Mammary epithelial cell (primary cell): ENCODE measurements at regions not wholly inside any gene's neighbourhood (a gene's known extent, or its start where the extent isn't known, plus 50 kb on each side); places are given as distances from the start of the nearest gene placed in this dataset.

ENCODE experiments used
- CTCF ChIP-seq, 2 donors: IDR thresholded peaks in 1 of 2; conservative IDR thresholded peaks in 1 of 2; 2 replicates each; pipeline ENCODE4 v1.5.1; 2011 to 2012; ENCODE audit warnings: inconsistent platforms in 2 of 2, low read length in 2 of 2, mild to moderate bottlenecking in 2 of 2, control low read depth in 1 of 2, low read depth in 1 of 2; ENCODE audit not compliant: insufficient read depth in 1 of 2; ENCODE audit errors: extremely low read depth in 1 of 2
- EZH2 ChIP-seq: IDR thresholded peaks from 2 replicates; pipeline ENCODE4 v1.6.1; 2012; ENCODE audit warnings: low read length, inconsistent platforms, borderline replicate concordance

GRCh38 chr11:39294648-39295047 lies 2164.8 kb downstream of the LRRC4C start:
- TF ChIP-seq CTCF (conservative IDR thresholded peaks at IDR 0.05 in 1 of 2, IDR thresholded peaks at IDR 0.05 in 1 of 2; ENCODE audit: extremely low read depth in 1 of 2, insufficient read depth in 1 of 2, low read depth in 1 of 2, low read length in 2 of 2) (no peak), EZH2 (no peak)
